PC-3 (cell line): ENCODE measurements at regions not wholly inside any gene's neighbourhood (a gene's known extent, or its start where the extent isn't known, plus 50 kb on each side); places are given as distances from the start of the nearest gene placed in this dataset.

Experiments used
- ATAC-seq: fragments of 200-7000 bp; cut with Tn5 transposase; 2 replicates; pipeline ENCODE4 v1.9.1; 2020; ENCODE audit warnings: mild to moderate bottlenecking, moderate library complexity
- BruUV-seq: library from RNA; stranded (reverse); fragments of 400-500 nt; replicated peaks from 2 replicates; lab custom pipeline; 2021; lab: Mats Ljungman, UMichigan
- CTCF ChIA-PET: fragments of 300-600 bp; sonication (Branson Sonifier 250); formaldehyde crosslinking; loops from one replicate; lab custom pipeline; 2022; ENCODE audit warnings: antibody characterized with exemption; lab: Charles Lee
- POLR2A ChIA-PET: fragments of 300-600 bp; sonication (Branson Sonifier 250); formaldehyde crosslinking; loops from one replicate; lab custom pipeline; 2022; ENCODE audit warnings: antibody characterized with exemption; ENCODE audit not compliant: unreplicated experiment; lab: Charles Lee
- DNase-seq: peaks from one replicate; pipeline ENCODE4 v3.0.0-alpha.2; 2015
- H2AFZ ChIP-seq: fragments of 300-600 bp; sonication (generic); 2 replicates; pipeline ENCODE4 v1.6.0; 2016; ENCODE audit warnings: antibody characterized with exemption, low read length
- H3F3A ChIP-seq: fragments of 300-600 bp; sonication (generic); one replicate; pipeline ENCODE4 v1.6.0; 2017; ENCODE audit warnings: antibody characterized with exemption, low read length, control low read depth, mild to moderate bottlenecking; ENCODE audit not compliant: unreplicated experiment
- H3K27ac ChIP-seq: fragments of 300-600 bp; sonication (generic); 2 replicates; pipeline ENCODE4 v1.5.1; 2016; ENCODE audit warnings: mild to moderate bottlenecking, low read length
- H3K27me3 ChIP-seq: fragments of 300-600 bp; sonication (generic); 2 replicates; pipeline ENCODE4 v1.6.1; 2016; ENCODE audit warnings: low read length, mixed read lengths
- H3K36me3 ChIP-seq: fragments of 300-600 bp; sonication (generic); 2 replicates; pipeline ENCODE4 v1.6.1; 2016; ENCODE audit warnings: low read depth, mixed run types, low read length, mixed read lengths
- H3K4me1 ChIP-seq: fragments of 300-600 bp; sonication (generic); 2 replicates; pipeline ENCODE4 v1.5.1; 2016; ENCODE audit warnings: low read length; ENCODE audit not compliant: insufficient read depth
- H3K4me2 ChIP-seq: fragments of 300-600 bp; sonication (generic); 2 replicates; pipeline ENCODE4 v1.6.0; 2016; ENCODE audit warnings: low read length
- H3K4me3 ChIP-seq: fragments of 300-600 bp; sonication (generic); 2 replicates; pipeline ENCODE4 v1.5.1; 2016; ENCODE audit warnings: mild to moderate bottlenecking, low read length, mixed read lengths
- H3K79me2 ChIP-seq: fragments of 300-600 bp; sonication (generic); 2 replicates; pipeline ENCODE4 v1.6.1; 2017; ENCODE audit warnings: low read length, mixed read lengths
- H3K9ac ChIP-seq: fragments of 300-600 bp; sonication (generic); 2 replicates; pipeline ENCODE4 v1.6.0; 2016; ENCODE audit warnings: mild to moderate bottlenecking, low read length
- H3K9me2 ChIP-seq: fragments of 300-600 bp; sonication (generic); replicated peaks from 2 replicates; pipeline ENCODE4 v1.6.1; 2016; ENCODE audit warnings: mixed run types, low read length, mixed read lengths
- H3K9me3 ChIP-seq: fragments of 300-600 bp; sonication (generic); 2 replicates; pipeline ENCODE4 v1.6.1; 2016; ENCODE audit warnings: low read length, mixed read lengths
- H4K20me1 ChIP-seq: fragments of 300-600 bp; sonication (generic); 2 replicates; pipeline ENCODE4 v1.6.1; 2016; ENCODE audit warnings: low read length, mixed read lengths
- EZH2 ChIP-seq: fragments of 300-600 bp; sonication (generic); IDR thresholded peaks from one replicate; pipeline ENCODE4 v1.6.1; 2017; ENCODE audit warnings: antibody characterized with exemption, mild to moderate bottlenecking, low read length; ENCODE audit not compliant: unreplicated experiment
- EZH2phosphoT487 ChIP-seq: fragments of 300-600 bp; sonication (generic); IDR thresholded peaks from 2 replicates; pipeline ENCODE4 v1.6.1; 2018; ENCODE audit warnings: mild to moderate bottlenecking, antibody characterized with exemption, low read length, borderline replicate concordance
- intact Hi-C: fragments of 100-400 bp; cut with micrococcal nuclease; formaldehyde crosslinking; loops from 2 replicates; pipeline ENCODE4 v1.9.0; 2023
- TF ChIP-seq, protein P1 (sequence below): fragments of 300-600 bp; sonication (generic); conservative IDR thresholded peaks from 2 replicates; pipeline ENCODE4 v1.5.1; 2017; ENCODE audit warnings: antibody characterized with exemption, low read depth, mild to moderate bottlenecking, low read length

DNA sequence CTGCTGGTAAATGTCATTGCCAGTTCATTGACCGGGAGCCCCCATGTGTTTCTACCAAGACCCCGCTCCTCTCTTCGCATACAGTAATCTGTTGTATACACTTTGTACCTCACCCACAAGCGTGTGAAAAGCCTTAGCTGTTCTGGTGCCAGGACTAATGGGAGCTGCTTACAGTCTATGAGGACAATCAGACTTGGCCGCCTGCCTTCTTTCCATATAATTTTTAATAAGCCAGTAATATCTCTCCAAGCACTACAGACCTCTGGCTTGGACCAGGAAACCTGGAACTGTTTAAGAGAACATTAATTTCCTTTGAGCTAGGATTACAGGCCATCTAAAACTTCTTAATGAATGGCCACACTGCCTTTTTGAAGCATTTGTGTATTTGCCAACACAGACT, 149.7 kb upstream of the MSX1 start:
- H3K79me2 ChIP-seq, result no peaks in the 10 kb centered on the region
- H3K4me3 ChIP-seq, result no peak overlapping the region
- no peak for DNase-seq
- no peak for ATAC-seq
- H2AFZ ChIP-seq, result no peak overlapping the region
- no peak overlapping the region for H3K4me2 ChIP-seq
- no peaks in the 10 kb centered on the region for H3K9me3 ChIP-seq
- intact Hi-C loops, result no loop called here
- TF ChIP-seq EZH2 (no peak), EZH2phosphoT487 (no peak)
- TF ChIP-seq, protein P1, sequence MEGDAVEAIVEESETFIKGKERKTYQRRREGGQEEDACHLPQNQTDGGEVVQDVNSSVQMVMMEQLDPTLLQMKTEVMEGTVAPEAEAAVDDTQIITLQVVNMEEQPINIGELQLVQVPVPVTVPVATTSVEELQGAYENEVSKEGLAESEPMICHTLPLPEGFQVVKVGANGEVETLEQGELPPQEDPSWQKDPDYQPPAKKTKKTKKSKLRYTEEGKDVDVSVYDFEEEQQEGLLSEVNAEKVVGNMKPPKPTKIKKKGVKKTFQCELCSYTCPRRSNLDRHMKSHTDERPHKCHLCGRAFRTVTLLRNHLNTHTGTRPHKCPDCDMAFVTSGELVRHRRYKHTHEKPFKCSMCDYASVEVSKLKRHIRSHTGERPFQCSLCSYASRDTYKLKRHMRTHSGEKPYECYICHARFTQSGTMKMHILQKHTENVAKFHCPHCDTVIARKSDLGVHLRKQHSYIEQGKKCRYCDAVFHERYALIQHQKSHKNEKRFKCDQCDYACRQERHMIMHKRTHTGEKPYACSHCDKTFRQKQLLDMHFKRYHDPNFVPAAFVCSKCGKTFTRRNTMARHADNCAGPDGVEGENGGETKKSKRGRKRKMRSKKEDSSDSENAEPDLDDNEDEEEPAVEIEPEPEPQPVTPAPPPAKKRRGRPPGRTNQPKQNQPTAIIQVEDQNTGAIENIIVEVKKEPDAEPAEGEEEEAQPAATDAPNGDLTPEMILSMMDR, result no peak
- no peaks in the 10 kb centered on the region for H4K20me1 ChIP-seq
- CTCF ChIA-PET, result no interaction called here
- POLR2A ChIA-PET, result no interaction called here
- no peaks in the 10 kb centered on the region for H3K36me3 ChIP-seq
- no TSS peak for BruUV-seq
- no peak overlapping the region for H3K9ac ChIP-seq
- no peak overlapping the region for H3K27ac ChIP-seq
- no peaks in the 10 kb centered on the region for H3F3A ChIP-seq
- H3K9me2 ChIP-seq, result no peaks in the 10 kb centered on the region
- H3K27me3 ChIP-seq, result 0 out of 2 replicates have a peak, but pooled peaks cover 5% of the 10 kb centered on the region
- no peaks in the 10 kb centered on the region for H3K4me1 ChIP-seq

DNA sequence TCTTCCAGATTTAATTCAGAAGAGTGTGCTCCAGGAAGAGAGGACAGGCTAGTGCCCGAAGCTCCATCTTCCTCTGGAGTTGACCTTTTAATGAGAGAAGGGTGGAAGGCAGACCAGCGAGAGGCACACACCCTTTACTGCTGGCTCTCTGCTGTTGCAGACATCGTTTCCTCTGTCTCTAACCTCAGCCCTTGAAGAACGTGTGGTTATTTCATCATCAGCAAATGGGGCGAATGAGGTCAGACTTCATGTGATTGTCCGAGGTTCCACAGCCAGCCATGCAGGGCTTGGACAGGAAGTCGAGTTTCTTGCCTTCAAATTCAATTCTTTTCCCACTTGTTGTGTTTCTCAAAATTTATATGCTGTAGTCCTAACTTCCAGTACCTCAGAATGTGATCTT, 155.2 kb upstream of the MSX1 start:
- intact Hi-C loops, result no loop called here
- 0 out of 2 replicates have a peak, but pooled peaks cover 3% of the 10 kb centered on the region for H3K27me3 ChIP-seq
- H3F3A ChIP-seq, result no peaks in the 10 kb centered on the region
- H3K4me3 ChIP-seq, result no peak overlapping the region
- no peaks in the 10 kb centered on the region for H3K36me3 ChIP-seq
- ChIA-PET CTCF (no interaction called here), POLR2A (no interaction called here)
- no peaks in the 10 kb centered on the region for H3K9me3 ChIP-seq
- ATAC-seq (no peak), DNase-seq (no peak)
- H3K79me2 ChIP-seq, result no peaks in the 10 kb centered on the region
- H3K4me1 ChIP-seq, result no peaks in the 10 kb centered on the region
- TF ChIP-seq, protein P1, result no peak
- no peak for TF ChIP-seq EZH2phosphoT487
- TF ChIP-seq EZH2, result no peak
- no peak overlapping the region for H3K4me2 ChIP-seq
- H4K20me1 ChIP-seq, result no peaks in the 10 kb centered on the region
- no peak overlapping the region for H3K27ac ChIP-seq
- no peaks in the 10 kb centered on the region for H3K9me2 ChIP-seq
- BruUV-seq, result no TSS peak
- no peak overlapping the region for H3K9ac ChIP-seq
- H2AFZ ChIP-seq, result no peak overlapping the region

DNA sequence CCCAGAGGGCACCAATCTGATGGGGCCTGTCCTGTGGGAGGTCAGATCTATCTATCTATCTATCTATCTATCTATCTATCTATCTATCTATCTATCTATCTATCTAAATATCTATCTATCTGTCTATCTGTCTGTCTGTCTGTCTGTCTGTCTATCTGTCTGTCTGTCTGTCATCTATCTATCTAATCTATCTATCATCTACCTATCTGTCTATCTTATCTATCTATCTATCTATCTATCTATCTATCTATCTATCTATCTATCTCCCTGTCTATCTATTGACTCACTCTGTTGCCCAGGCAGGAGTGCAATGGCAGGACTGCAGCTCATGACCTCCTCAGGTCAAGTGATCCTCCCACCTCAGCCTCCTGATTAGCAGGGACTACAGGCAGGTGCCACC, 155.7 kb upstream of the STX18 start:
- Histone ChIP-seq H3K36me3 (no peaks in the 10 kb centered on the region), H3K4me3 (no peak overlapping the region), H3F3A (no peaks in the 10 kb centered on the region), H3K9ac (no peak overlapping the region), H2AFZ (no peak overlapping the region), H3K27ac (no peak overlapping the region), H3K9me2 (no peaks in the 10 kb centered on the region), H3K9me3 (no peaks in the 10 kb centered on the region), H3K79me2 (no peaks in the 10 kb centered on the region), H3K4me1 (no peaks in the 10 kb centered on the region), H3K27me3 (no peaks in the 10 kb centered on the region), H3K4me2 (no peak overlapping the region), H4K20me1 (no peaks in the 10 kb centered on the region)
- BruUV-seq, result no TSS peak
- DNase-seq, result no peak
- no peak for ATAC-seq
- POLR2A ChIA-PET, result no interaction called here
- CTCF ChIA-PET, result no interaction called here
- intact Hi-C loops, result no loop called here
- TF ChIP-seq EZH2 (no peak), EZH2phosphoT487 (no peak)
- TF ChIP-seq, protein P1, result no peak
